Stromal cell of bone marrow (primary cell): ENCODE measurements at regions not wholly inside any gene's neighbourhood (a gene's known extent, or its start where the extent isn't known, plus 50 kb on each side); places are given as distances from the start of the nearest gene placed in this dataset.

Experiments used
- DNase-seq: peaks from one replicate; pipeline ENCODE4 v3.0.0-alpha.2; 2012; ENCODE audit warnings: low read depth

GRCh38 chr15:46316024-46316423, 681.2 kb downstream of the SQOR start:
- no peak for DNase-seq

GRCh38 chr15:46317029-46317428, 682.2 kb downstream of the SQOR start:
- DNase-seq, result no peak

GRCh38 chr15:46322753-46323152, 687.9 kb downstream of the SQOR start:
- DNase-seq, result no peak

GRCh38 chr15:46326173-46326572, 691.3 kb downstream of the SQOR start:
- no peak for DNase-seq

GRCh38 chr15:46328821-46329220, 694.0 kb downstream of the SQOR start:
- no peak for DNase-seq

- no peak for DNase-seq
Observed at GRCh38 chr15:46329876-46330275, 695.0 kb downstream of the SQOR start.

- DNase-seq, result no peak
Observed at GRCh38 chr15:46331546-46331945, 696.7 kb downstream of the SQOR start.

GRCh38 chr15:46343196-46343935, 708.5 kb downstream of the SQOR start:
- DNase-seq, result no peak

- DNase-seq, result no peak
Observed at GRCh38 chr15:46344115-46344724, 709.4 kb downstream of the SQOR start.

GRCh38 chr15:46344915-46345314, 710.1 kb downstream of the SQOR start:
- no peak for DNase-seq

GRCh38 chr15:46354443-46354842, 719.6 kb downstream of the SQOR start:
- DNase-seq, result no peak

- peak; percentile 33 for DNase-seq
Observed at GRCh38 chr15:46365572-46365971, 730.7 kb downstream of the SQOR start.

GRCh38 chr15:46366360-46367007, 731.7 kb downstream of the SQOR start:
- DNase-seq, result no peak

GRCh38 chr15:46383978-46384377, 749.1 kb downstream of the SQOR start:
- no peak for DNase-seq

GRCh38 chr15:46386356-46386755, 751.5 kb downstream of the SQOR start:
- DNase-seq, result no peak

GRCh38 chr15:46389739-46390138, 754.9 kb downstream of the SQOR start:
- no peak for DNase-seq

GRCh38 chr15:46394463-46394862, 759.6 kb downstream of the SQOR start:
- DNase-seq, result no peak

GRCh38 chr15:46408312-46408711, 773.5 kb downstream of the SQOR start:
- no peak for DNase-seq

GRCh38 chr15:46409841-46410301, 775.0 kb downstream of the SQOR start:
- no peak for DNase-seq

- DNase-seq, result no peak
Observed at GRCh38 chr15:46410705-46411104, 775.9 kb downstream of the SQOR start.

GRCh38 chr15:46411900-46412299, 777.1 kb downstream of the SQOR start:
- no peak for DNase-seq

GRCh38 chr15:46413799-46414198, 779.0 kb downstream of the SQOR start:
- DNase-seq, result no peak

- no peak for DNase-seq
Observed at GRCh38 chr15:46416544-46416943, 781.7 kb downstream of the SQOR start.
